Fibroblast of lung (primary cell): ENCODE measurements at regions not wholly inside any gene's neighbourhood (a gene's known extent, or its start where the extent isn't known, plus 50 kb on each side); places are given as distances from the start of the nearest gene placed in this dataset.
"Not testable (repeated sequence)": the region's sequence is repeated elsewhere in the genome, so short reads cannot be mapped to it uniquely, and the experiment has no call there.

Source experiments
- DNase-seq, 2 donors: peaks; one replicate each; pipeline versions ENCODE4 v3.0.0 to v3.0.0-alpha.2; 2010; ENCODE audit warnings: low read depth in 2 of 2
- H2AFZ ChIP-seq: 2 replicates; pipeline ENCODE4 v1.5.1; 2012; ENCODE audit warnings: low read length, control low read depth, inconsistent platforms
- H3K27ac ChIP-seq: 2 replicates; pipeline ENCODE4 v1.5.1; 2011; ENCODE audit warnings: low read length, control low read depth; ENCODE audit not compliant: insufficient read depth
- H3K27me3 ChIP-seq: 2 replicates; pipeline ENCODE4 v1.5.1; 2011; ENCODE audit warnings: mild to moderate bottlenecking, low read length; ENCODE audit not compliant: control insufficient read depth, insufficient read depth
- H3K36me3 ChIP-seq: 2 replicates; pipeline ENCODE4 v1.5.1; 2011; ENCODE audit warnings: low read length; ENCODE audit not compliant: control insufficient read depth, insufficient read depth
- H3K4me1 ChIP-seq: 2 replicates; pipeline ENCODE4 v1.5.1; 2011; ENCODE audit warnings: low read length; ENCODE audit not compliant: control insufficient read depth, insufficient read depth; ENCODE audit errors: extremely low read depth
- H3K4me2 ChIP-seq: 2 replicates; pipeline ENCODE4 v1.5.1; 2011; ENCODE audit warnings: low read length, control low read depth; ENCODE audit not compliant: insufficient read depth; ENCODE audit errors: extremely low read depth
- H3K4me3 ChIP-seq, 4 experiments: fragments of 200-600 bp in 1 of 4; sonication (generic) in 1 of 4; replicated peaks in 1 of 4; 2 replicates each; pipeline ENCODE4 v1.5.1; 2011 to 2016; ENCODE audit warnings: low read length in 4 of 4, low read depth in 3 of 4, mild to moderate bottlenecking in 3 of 4, control low read depth in 2 of 4, inconsistent platforms in 1 of 4, mixed read lengths in 1 of 4; ENCODE audit not compliant: insufficient read depth in 1 of 4; ENCODE audit errors: control extremely low read depth in 1 of 4
- H3K79me2 ChIP-seq: 2 replicates; pipeline ENCODE4 v1.5.1; 2012; ENCODE audit warnings: mild to moderate bottlenecking, low read length, inconsistent platforms; ENCODE audit not compliant: control insufficient read depth, insufficient read depth
- H3K9ac ChIP-seq: 2 replicates; pipeline ENCODE4 v1.5.1; 2011; ENCODE audit warnings: mild to moderate bottlenecking, low read length, control low read depth; ENCODE audit not compliant: insufficient read depth
- H3K9me3 ChIP-seq: 2 replicates; pipeline ENCODE4 v1.5.1; 2012; ENCODE audit warnings: low read depth, low read length; ENCODE audit not compliant: control insufficient read depth, insufficient read depth
- H4K20me1 ChIP-seq: 2 replicates; pipeline ENCODE4 v1.5.1; 2011; ENCODE audit warnings: low read length; ENCODE audit not compliant: control insufficient read depth, insufficient read depth; ENCODE audit errors: extremely low read depth
- EZH2 ChIP-seq: IDR thresholded peaks from 2 replicates; pipeline ENCODE4 v1.5.1; 2012; ENCODE audit warnings: low read length, control low read depth, mild to moderate bottlenecking; ENCODE audit errors: missing control alignments
- TF ChIP-seq, protein P1 (sequence below), 2 donors: IDR thresholded peaks in 1 of 2; conservative IDR thresholded peaks in 1 of 2; 1 replicate in 1 of 2; 2 replicates in 1 of 2; pipeline ENCODE4 v1.5.1; 2011 to 2012; ENCODE audit warnings: low read length in 2 of 2, control low read depth in 1 of 2, inconsistent platforms in 1 of 2, low read depth in 1 of 2, mild to moderate bottlenecking in 1 of 2

DNA sequence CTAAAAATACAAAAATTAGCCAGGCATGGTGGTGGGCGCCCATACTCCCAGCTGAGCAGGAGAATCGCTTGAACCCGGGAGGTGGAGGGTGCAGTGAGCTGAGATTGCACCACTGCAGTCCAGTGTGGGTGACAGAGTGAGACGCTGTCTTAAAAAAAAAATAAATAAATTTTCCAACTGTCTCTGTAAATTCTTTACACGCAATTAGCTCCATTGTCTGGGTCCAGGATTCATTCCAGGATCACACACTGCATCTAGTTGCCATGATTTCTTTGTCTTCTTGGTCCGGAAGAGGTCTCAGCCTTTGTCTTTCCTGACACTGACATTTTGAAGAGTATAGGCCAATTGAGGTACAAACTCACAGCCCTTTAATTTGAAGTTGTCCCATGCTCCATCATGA is 167.6 kb upstream of the NYAP2 start:
- H3K4me3 ChIP-seq = no peak overlapping the region
- no peak for TF ChIP-seq EZH2
- TF ChIP-seq, protein P1, sequence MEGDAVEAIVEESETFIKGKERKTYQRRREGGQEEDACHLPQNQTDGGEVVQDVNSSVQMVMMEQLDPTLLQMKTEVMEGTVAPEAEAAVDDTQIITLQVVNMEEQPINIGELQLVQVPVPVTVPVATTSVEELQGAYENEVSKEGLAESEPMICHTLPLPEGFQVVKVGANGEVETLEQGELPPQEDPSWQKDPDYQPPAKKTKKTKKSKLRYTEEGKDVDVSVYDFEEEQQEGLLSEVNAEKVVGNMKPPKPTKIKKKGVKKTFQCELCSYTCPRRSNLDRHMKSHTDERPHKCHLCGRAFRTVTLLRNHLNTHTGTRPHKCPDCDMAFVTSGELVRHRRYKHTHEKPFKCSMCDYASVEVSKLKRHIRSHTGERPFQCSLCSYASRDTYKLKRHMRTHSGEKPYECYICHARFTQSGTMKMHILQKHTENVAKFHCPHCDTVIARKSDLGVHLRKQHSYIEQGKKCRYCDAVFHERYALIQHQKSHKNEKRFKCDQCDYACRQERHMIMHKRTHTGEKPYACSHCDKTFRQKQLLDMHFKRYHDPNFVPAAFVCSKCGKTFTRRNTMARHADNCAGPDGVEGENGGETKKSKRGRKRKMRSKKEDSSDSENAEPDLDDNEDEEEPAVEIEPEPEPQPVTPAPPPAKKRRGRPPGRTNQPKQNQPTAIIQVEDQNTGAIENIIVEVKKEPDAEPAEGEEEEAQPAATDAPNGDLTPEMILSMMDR (conservative IDR thresholded peaks at IDR 0.05 in 1 of 2, IDR thresholded peaks at IDR 0.05 in 1 of 2; ENCODE audit: low read depth in 1 of 2, low read length in 2 of 2) = no peak
- H3K27ac ChIP-seq = no peak overlapping the region
- H3K9me3 ChIP-seq = no peaks in the 10 kb centered on the region
- H3K79me2 ChIP-seq = no peaks in the 10 kb centered on the region
- no peak overlapping the region for H3K9ac ChIP-seq
- no peak overlapping the region for H3K4me2 ChIP-seq
- H4K20me1 ChIP-seq = no peaks in the 10 kb centered on the region
- no peaks in the 10 kb centered on the region for H3K36me3 ChIP-seq
- no peak for DNase-seq
- no peaks in the 10 kb centered on the region for H3K27me3 ChIP-seq
- no peaks in the 10 kb centered on the region for H3K4me1 ChIP-seq
- H2AFZ ChIP-seq = no peak overlapping the region

GRCh38 chr2:225229346-225229745 is 170.2 kb upstream of the NYAP2 start:
- H3K4me2 ChIP-seq, H2AFZ ChIP-seq, DNase-seq: not testable (repeated sequence)

GRCh38 chr2:225226441-225226840 is 173.1 kb upstream of the NYAP2 start:
- H3K9me3 ChIP-seq = no peaks in the 10 kb centered on the region
- no peaks in the 10 kb centered on the region for H3K27me3 ChIP-seq
- H3K79me2 ChIP-seq = no peaks in the 10 kb centered on the region
- H3K4me2 ChIP-seq = no peak overlapping the region
- H4K20me1 ChIP-seq = no peaks in the 10 kb centered on the region
- no peaks in the 10 kb centered on the region for H3K36me3 ChIP-seq
- no peak overlapping the region for H3K27ac ChIP-seq
- TF ChIP-seq EZH2 = no peak
- TF ChIP-seq, protein P1 (conservative IDR thresholded peaks at IDR 0.05 in 1 of 2, IDR thresholded peaks at IDR 0.05 in 1 of 2; ENCODE audit: low read depth in 1 of 2, low read length in 2 of 2) = no peak
- no peak overlapping the region for H3K9ac ChIP-seq
- no peak overlapping the region for H3K4me3 ChIP-seq
- H2AFZ ChIP-seq = no peak overlapping the region
- no peaks in the 10 kb centered on the region for H3K4me1 ChIP-seq
- no peak for DNase-seq

More at GRCh38 chr2:225229346-225229745, 170.2 kb upstream of the NYAP2 start:
- H3K4me3 ChIP-seq, H4K20me1 ChIP-seq, H3K4me1 ChIP-seq, H3K9ac ChIP-seq, H3K9me3 ChIP-seq, H3K36me3 ChIP-seq, H3K27me3 ChIP-seq, H3K79me2 ChIP-seq, H3K27ac ChIP-seq: not testable (repeated sequence)
